SKM-1 treated with dmso at 0.1 percent for 144 hours (cell line): ENCODE measurements at regions not wholly inside any gene's neighbourhood (a gene's known extent, or its start where the extent isn't known, plus 50 kb on each side); places are given as distances from the start of the nearest gene placed in this dataset.

ENCODE experiments used
- DNase-seq: peaks from one replicate; lab custom pipeline; 2025; ENCODE audit not compliant: unreplicated experiment; lab: John Stamatoyannopoulos, UW

- DNase-seq = no peak
Observed at GRCh38 chr1:84759756-84760155, 69.5 kb upstream of the SSX2IP start.

- no peak for DNase-seq
Observed at GRCh38 chr1:84758968-84759491, 68.8 kb upstream of the SSX2IP start.

GRCh38 chr1:84758476-84758875 lies 68.2 kb upstream of the SSX2IP start:
- no peak for DNase-seq

DNA sequence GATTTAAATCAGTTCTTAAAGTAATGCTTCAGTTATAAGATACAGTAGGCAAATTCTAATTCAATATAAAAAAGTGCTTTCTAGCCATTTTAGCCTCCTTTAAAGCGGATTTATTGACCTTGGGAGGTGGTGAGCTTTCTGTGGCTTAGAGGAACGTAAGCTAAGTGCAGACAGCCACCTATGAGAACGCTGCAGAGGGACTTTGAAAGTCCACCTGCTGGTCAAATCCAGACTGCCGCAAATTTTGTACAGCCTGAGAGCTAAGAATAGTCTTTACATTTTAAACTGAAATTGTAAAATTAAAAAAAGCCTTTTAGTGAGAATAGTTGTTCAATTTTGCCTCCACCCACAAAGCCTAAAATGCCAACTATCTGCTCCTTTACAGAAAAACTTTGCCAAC lies 67.0 kb upstream of the SSX2IP start:
- DNase-seq = no peak

GRCh38 chr1:84756455-84757082 lies 66.3 kb upstream of the SSX2IP start:
- no peak for DNase-seq

GRCh38 chr1:84756001-84756400 lies 65.7 kb upstream of the SSX2IP start:
- no peak for DNase-seq

DNA sequence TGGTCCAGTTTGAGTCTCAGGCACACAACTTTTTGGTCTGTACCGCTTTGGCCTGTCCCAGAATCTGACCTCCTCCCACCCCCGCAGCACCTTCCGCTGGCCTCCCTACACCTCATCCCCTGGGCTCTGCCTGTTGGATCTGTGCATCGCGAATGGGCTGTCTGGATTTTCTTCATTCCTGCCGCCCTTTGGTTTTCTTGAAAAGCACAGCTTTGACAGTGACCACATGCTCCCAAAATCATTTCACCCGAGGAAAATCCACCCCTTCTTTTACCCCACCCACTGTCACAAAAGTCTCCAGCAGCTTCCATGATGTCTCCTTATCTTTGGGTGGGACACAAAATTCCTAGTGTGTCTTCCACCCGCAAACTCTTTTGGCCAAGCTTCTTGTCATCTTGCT lies 65.0 kb upstream of the SSX2IP start:
- DNase-seq = no peak

GRCh38 chr1:84754386-84754703 lies 64.1 kb upstream of the SSX2IP start:
- no peak for DNase-seq

DNA sequence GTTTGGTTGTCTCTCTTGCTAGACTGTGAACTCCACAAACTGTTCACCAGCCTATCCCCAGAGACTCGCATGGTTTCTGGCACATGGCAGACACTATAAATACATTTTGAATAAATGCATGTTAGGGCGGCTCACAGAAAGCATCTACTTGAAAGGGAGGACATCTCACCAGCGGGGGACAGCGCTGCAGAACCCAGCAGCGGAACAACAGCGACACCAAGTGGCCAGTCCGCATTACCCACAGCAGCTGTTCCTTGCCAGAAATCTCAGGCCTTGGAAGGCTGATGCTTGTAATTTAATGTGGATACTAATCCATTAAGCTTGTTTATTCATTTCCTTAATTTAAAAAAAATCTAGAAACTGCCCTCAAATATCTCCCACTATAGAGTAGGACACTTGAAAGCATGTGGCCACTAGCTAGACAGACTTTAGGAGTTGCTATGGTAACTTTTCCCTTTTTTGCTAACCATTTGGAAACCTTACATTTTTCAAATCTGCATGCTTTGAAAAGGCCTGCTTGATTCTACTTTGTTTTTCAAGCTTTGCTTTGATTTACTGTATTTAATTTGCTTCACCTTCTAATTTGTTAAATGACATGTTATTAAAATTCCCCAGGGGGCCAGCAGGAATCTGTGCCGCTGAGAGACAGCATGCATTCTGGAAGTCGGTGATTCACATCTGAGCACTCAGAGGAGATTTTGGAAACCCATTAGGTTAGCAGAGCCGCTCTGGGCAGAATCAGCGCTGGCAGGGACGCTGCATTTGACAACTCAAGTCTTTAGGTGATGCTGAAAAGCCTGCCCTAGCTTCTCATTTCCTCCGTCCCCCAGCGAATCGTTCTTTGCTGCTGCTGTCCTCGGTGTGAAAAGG lies 63.5 kb upstream of the SSX2IP start:
- DNase-seq = peak; percentile 42

DNA sequence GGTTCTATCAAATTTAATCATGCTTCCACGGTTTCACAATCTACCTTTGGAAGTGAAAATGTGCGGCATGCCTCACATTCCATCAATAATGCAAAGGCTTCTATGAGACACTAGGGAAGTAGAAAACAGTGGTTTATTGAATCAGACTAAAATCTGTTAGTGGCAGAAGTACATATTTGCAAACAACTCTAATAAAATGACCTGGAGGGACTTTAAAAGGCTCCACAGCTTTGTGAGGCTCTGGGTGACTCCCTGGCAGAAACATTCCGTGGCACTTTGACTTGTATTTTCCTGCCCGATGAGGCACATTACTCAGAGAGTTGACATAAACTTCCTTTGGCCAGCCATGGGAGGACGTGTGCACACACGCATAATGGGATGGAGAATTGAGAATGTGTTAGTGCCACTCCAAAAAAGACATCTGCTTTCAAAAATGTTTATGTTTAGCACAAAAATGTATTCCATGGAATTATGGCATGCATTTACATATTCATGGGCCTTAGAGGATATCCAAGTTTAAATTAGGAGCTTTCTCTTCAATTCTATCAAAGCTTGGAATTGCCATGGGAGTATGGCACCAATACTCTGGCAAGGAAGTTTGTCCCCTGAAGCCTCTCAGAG lies 60.0 kb upstream of the SSX2IP start:
- DNase-seq = no peak

- DNase-seq = no peak
Observed at GRCh38 chr1:84749427-84749826, 59.2 kb upstream of the SSX2IP start.

GRCh38 chr1:84748364-84748763 lies 58.1 kb upstream of the SSX2IP start:
- no peak for DNase-seq

DNA sequence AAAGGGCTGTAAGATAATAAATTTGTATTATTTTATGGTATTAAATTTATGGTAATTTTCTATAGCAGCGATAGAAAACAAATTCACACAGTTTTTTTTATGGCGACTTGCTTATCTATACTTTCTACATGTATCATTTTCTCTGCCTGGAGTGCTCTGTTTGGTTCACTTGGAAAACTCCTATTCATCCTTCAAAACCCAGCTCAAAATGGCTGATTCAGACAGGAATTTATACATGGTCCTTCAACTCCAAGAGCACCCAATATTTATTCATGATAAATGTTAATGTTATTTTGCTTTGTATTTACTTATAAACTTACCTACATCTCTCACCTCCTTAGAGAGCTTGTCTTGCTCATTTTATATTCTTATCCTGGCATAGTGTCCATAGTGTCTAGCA lies 55.6 kb upstream of the SSX2IP start:
- no peak for DNase-seq

DNA sequence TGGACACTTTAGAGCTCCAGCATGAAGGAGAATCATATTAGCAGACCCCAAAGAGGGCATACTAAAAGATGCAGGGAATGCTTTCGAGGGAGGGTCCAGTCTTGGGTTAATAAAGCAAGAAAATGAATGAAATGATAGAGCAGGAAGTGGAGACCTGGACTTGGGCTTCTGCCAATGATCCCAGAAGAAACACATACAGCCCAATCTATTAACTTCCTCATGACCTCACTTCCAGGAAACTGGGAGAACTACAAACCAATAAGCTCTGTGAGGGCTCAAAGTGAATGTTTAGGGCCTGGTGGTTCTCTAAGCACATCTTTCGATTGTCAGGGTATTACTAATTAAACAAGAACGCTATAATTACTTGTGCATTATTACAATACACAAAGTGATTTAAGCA lies 53.6 kb upstream of the SSX2IP start:
- no peak for DNase-seq

DNA sequence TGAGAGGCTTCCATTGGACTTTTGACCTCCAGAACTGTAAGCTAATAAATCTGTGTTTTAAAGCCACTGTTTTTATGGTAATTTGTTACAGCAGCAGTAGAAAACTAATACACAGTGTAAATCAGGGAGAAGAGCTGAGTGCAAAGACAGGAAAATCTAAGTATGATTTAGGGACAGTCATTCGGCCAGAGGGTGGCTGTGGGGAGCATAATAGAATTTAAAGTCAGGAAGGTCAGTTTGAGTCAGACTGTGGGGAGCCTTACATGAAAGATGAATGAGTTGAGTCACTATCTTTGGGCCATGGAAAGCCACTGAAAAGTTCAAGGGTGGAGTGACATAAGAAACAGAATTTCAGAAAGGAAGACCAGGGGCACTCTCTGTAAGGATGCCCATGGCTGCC lies 52.4 kb upstream of the SSX2IP start:
- no peak for DNase-seq

DNA sequence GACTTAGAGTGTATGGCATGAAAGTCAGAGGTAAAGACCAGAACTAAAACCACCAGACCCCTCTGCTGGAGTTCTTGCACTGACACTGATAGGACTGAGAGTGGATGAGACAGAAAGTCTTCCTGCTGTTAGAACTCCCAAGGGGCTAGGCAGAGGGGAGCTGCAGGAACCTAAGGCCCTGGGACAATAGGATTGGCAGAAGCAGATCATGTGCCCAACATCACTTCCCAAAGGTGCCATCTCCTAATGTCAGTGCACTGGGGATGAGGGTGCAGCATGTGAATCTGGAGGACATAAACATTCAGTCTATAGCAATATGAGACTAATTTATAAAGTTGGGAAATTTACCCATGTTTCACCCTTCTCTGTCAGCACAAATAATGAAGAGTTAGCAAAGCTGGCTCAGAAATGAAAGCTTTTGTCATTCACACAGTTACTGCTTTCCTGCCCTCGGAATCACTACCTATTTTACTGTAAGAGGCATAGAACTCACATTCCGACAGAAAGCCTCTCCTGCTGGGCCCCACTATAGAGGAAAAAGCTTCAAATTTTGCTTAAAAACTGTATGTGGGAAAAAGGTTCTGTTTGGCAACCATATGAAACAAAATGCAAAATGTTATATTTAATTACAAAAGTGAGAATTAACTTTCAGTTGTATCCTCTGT lies 49.9 kb upstream of the SSX2IP start:
- DNase-seq = no peak
